Erythroblast (primary cell): ENCODE measurements at regions not wholly inside any gene's neighbourhood (a gene's known extent, or its start where the extent isn't known, plus 50 kb on each side); places are given as distances from the start of the nearest gene placed in this dataset.

Source experiments
- GATA1 ChIP-seq: IDR thresholded peaks from 2 replicates; pipeline ENCODE4 v1.6.1; 2011; ENCODE audit warnings: low read depth, mild to moderate bottlenecking, control low read depth, low read length, moderate library complexity
- POLR2A ChIP-seq: IDR thresholded peaks from 2 replicates; pipeline ENCODE4 v1.6.1; 2011; ENCODE audit warnings: mild to moderate bottlenecking, low read length

DNA sequence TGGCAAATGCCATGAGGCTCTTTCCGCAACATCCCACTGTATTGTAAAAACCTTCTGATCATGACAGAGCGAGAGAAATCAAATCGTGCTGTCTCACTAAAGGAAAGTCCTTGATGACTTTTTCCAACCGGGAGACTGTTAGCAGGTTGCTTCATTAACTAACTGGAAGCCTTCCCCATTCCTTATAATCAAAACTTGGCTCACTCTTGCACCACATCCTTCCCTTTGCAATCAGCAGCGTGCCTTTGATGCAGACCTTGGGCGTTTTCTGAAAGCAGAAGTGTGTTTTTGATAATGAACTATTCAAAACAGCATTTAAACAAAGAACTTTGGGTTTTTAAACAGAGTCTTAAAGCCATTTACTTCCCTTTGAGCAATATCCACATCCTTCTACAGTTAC, 96.2 kb upstream of the CNR1 start:
- TF ChIP-seq POLR2A (no peak), GATA1 (no peak)
